H9 (cell line): ENCODE measurements at regions not wholly inside any gene's neighbourhood (a gene's known extent, or its start where the extent isn't known, plus 50 kb on each side); places are given as distances from the start of the nearest gene placed in this dataset.

Experiments
- DNase-seq: peaks from one replicate; pipeline ENCODE4 v3.0.0-alpha.2; 2017
- H2AFZ ChIP-seq: one replicate; pipeline ENCODE4 v1.6.1; 2013; ENCODE audit warnings: mild to moderate bottlenecking, low read length, control low read depth, moderate library complexity
- H2AK5ac ChIP-seq: 2 replicates; pipeline ENCODE4 v1.6.1; 2013; ENCODE audit warnings: low read length, control low read depth, mixed read lengths; ENCODE audit not compliant: insufficient read length
- H2BK120ac ChIP-seq: one replicate; pipeline ENCODE4 v1.6.1; 2013; ENCODE audit warnings: low read depth, mild to moderate bottlenecking, low read length, control low read depth, inconsistent platforms; ENCODE audit not compliant: poor library complexity, severe bottlenecking
- H2BK12ac ChIP-seq: 2 replicates; pipeline ENCODE4 v1.6.1; 2013; ENCODE audit warnings: low read length, control low read depth, mixed read lengths, low read depth; ENCODE audit not compliant: insufficient read length
- H2BK15ac ChIP-seq: 2 replicates; pipeline ENCODE4 v1.6.1; 2013; ENCODE audit warnings: low read depth, low read length, control low read depth
- H2BK20ac ChIP-seq: one replicate; pipeline ENCODE4 v1.6.1; 2013; ENCODE audit warnings: low read depth, mild to moderate bottlenecking, low read length, control low read depth, inconsistent platforms; ENCODE audit not compliant: poor library complexity, severe bottlenecking
- H2BK5ac ChIP-seq: 2 replicates; pipeline ENCODE4 v1.6.1; 2013; ENCODE audit warnings: low read length, control low read depth, mixed read lengths; ENCODE audit not compliant: insufficient read length
- H3K14ac ChIP-seq: 2 replicates; pipeline ENCODE4 v1.6.1; 2013; ENCODE audit warnings: low read length, control low read depth; ENCODE audit not compliant: insufficient read depth
- H3K18ac ChIP-seq: 2 replicates; pipeline ENCODE4 v1.6.1; 2013; ENCODE audit warnings: low read depth, mild to moderate bottlenecking, mixed read lengths, low read length, control low read depth; ENCODE audit not compliant: insufficient read length
- H3K23ac ChIP-seq: 2 replicates; pipeline ENCODE4 v1.6.1; 2013; ENCODE audit warnings: low read length, control low read depth, mixed read lengths, low read depth; ENCODE audit not compliant: insufficient read length
- H3K23me2 ChIP-seq: 2 replicates; pipeline ENCODE4 v1.6.1; 2013; ENCODE audit warnings: low read depth, mild to moderate bottlenecking, mixed read lengths, low read length, control low read depth; ENCODE audit not compliant: insufficient read length, poor library complexity, severe bottlenecking
- H3K27ac ChIP-seq: 2 replicates; pipeline ENCODE4 v1.5.1; 2013; ENCODE audit warnings: low read length, control low read depth, mixed read lengths, low read depth; ENCODE audit not compliant: insufficient read length
- H3K27me3 ChIP-seq: 2 replicates; pipeline ENCODE4 v1.6.1; 2013; ENCODE audit warnings: low read length, control low read depth, inconsistent platforms; ENCODE audit not compliant: insufficient read depth
- H3K4ac ChIP-seq: 2 replicates; pipeline ENCODE4 v1.6.1; 2013; ENCODE audit warnings: low read depth, mild to moderate bottlenecking, control low read depth, inconsistent platforms, low read length, moderate library complexity
- H3K4me1 ChIP-seq: 2 replicates; pipeline ENCODE4 v1.6.1; 2013; ENCODE audit warnings: low read length, control low read depth, inconsistent platforms; ENCODE audit not compliant: insufficient read depth
- H3K4me2 ChIP-seq: 2 replicates; pipeline ENCODE4 v1.6.1; 2013; ENCODE audit warnings: low read length, control low read depth, mixed read lengths; ENCODE audit not compliant: insufficient read length, insufficient read depth
- H3K56ac ChIP-seq: 2 replicates; pipeline ENCODE4 v1.6.1; 2013; ENCODE audit warnings: low read depth, mild to moderate bottlenecking, mixed read lengths, low read length, control low read depth; ENCODE audit not compliant: insufficient read length
- H3K79me1 ChIP-seq: 2 replicates; pipeline ENCODE4 v1.6.1; 2013; ENCODE audit warnings: low read depth, mild to moderate bottlenecking, moderate library complexity, low read length, control low read depth, inconsistent platforms; ENCODE audit not compliant: insufficient read depth, poor library complexity, severe bottlenecking
- H3K79me2 ChIP-seq: 2 replicates; pipeline ENCODE4 v1.6.1; 2013; ENCODE audit warnings: low read length, control low read depth, inconsistent platforms; ENCODE audit not compliant: insufficient read depth
- H3K9ac ChIP-seq: 2 replicates; pipeline ENCODE4 v1.6.1; 2013; ENCODE audit warnings: low read length, control low read depth, mixed read lengths; ENCODE audit not compliant: insufficient read length; ENCODE audit errors: extremely low read depth
- H3K9me3 ChIP-seq: one replicate; pipeline ENCODE4 v1.6.1; 2013; ENCODE audit warnings: low read depth, low read length, inconsistent platforms; ENCODE audit not compliant: control insufficient read depth
- H3T11ph ChIP-seq: one replicate; pipeline ENCODE4 v1.6.1; 2013; ENCODE audit warnings: mild to moderate bottlenecking, low read length, control low read depth, inconsistent platforms
- H4K20me1 ChIP-seq: one replicate; pipeline ENCODE4 v1.6.1; 2013; ENCODE audit not compliant: control insufficient read depth, insufficient read length, insufficient read depth
- H4K5ac ChIP-seq: 2 replicates; pipeline ENCODE4 v1.6.1; 2013; ENCODE audit warnings: low read depth, mild to moderate bottlenecking, mixed read lengths, low read length, control low read depth; ENCODE audit not compliant: insufficient read length
- H4K8ac ChIP-seq: replicated peaks from 2 replicates; pipeline ENCODE4 v1.6.1; 2013; ENCODE audit warnings: low read length, control low read depth, mixed read lengths, low read depth; ENCODE audit not compliant: insufficient read length
- H4K91ac ChIP-seq: 2 replicates; pipeline ENCODE4 v1.6.1; 2013; ENCODE audit warnings: low read depth, mild to moderate bottlenecking, moderate library complexity, mixed read lengths, low read length, control low read depth; ENCODE audit not compliant: insufficient read length
- H3K27ac Mint-ChIP-seq, 3 experiments: 2 replicates in 2 of 3; 3 replicates in 1 of 3; pipeline ENCODE4 v1.8.0; 2020 to 2021; ENCODE audit warnings: mixed read lengths in 3 of 3, mild to moderate bottlenecking in 1 of 3, moderate library complexity in 1 of 3
- H3K27me3 Mint-ChIP-seq: 2 replicates; pipeline ENCODE4 v1.8.0; 2021; ENCODE audit warnings: low read depth, mild to moderate bottlenecking, moderate library complexity, mixed read lengths
- H3K36me3 Mint-ChIP-seq, 3 experiments: 2 replicates in 2 of 3; 3 replicates in 1 of 3; pipeline ENCODE4 v1.8.0; 2020 to 2021; ENCODE audit warnings: low read depth in 3 of 3, mixed read lengths in 3 of 3; ENCODE audit not compliant: insufficient read depth in 1 of 3
- H3K4me1 Mint-ChIP-seq, 2 experiments: 2 replicates each; pipeline ENCODE4 v1.8.0; 2020; ENCODE audit warnings: mixed read lengths in 2 of 2
- H3K4me3 Mint-ChIP-seq, 2 experiments: 2 replicates in 1 of 2; 3 replicates in 1 of 2; pipeline ENCODE4 v1.8.0; 2020 to 2021; ENCODE audit warnings: mild to moderate bottlenecking in 2 of 2, mixed read lengths in 2 of 2, moderate library complexity in 1 of 2
- H3K9me3 Mint-ChIP-seq, 2 experiments: 2 replicates in 1 of 2; 3 replicates in 1 of 2; pipeline ENCODE4 v1.8.0; 2020; ENCODE audit warnings: mild to moderate bottlenecking in 2 of 2, mixed read lengths in 2 of 2, moderate library complexity in 1 of 2
- WGBS: extraction: QIAGEN DNeasy Blood & Tissue Kit; methylation state at CpG from one replicate; pipeline ENCODE4 v1.1.7; 2013; ENCODE audit warnings: missing lambda C conversion rate, low lambda C conversion rate, mixed read lengths; ENCODE audit not compliant: insufficient read length; ENCODE audit errors: extremely low coverage; 5-methylcytosine and 5-hydroxymethylcytosine counted together
- TF ChIP-seq, protein P1 (sequence below): fragments of 200-600 bp; sonication (generic); conservative IDR thresholded peaks from 3 replicates; pipeline ENCODE4 v1.8.0; 2021; ENCODE audit warnings: antibody characterized with exemption, mild to moderate bottlenecking

DNA sequence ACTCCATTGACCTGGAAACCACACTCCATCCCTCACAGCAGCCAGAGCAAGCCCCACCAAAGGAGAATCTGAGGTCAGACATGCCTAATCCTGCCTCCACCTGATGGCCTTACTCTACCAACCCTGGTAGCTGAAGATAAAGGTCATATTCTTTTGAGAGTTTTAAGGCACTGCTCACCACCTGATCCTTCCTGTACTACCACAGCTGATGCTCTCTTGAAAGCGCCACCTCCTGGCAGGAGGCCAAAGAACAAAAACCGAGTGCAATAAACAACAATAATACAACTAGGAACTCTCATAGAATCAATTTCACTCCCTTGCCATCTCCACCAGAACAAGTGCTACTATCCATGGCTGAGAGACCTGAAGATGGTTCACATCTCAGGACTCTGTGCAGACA lies 301.6 kb downstream of the NAF1 start:
- no peak overlapping the region for H4K91ac ChIP-seq
- H3K9ac ChIP-seq = no peak overlapping the region
- TF ChIP-seq, protein P1, sequence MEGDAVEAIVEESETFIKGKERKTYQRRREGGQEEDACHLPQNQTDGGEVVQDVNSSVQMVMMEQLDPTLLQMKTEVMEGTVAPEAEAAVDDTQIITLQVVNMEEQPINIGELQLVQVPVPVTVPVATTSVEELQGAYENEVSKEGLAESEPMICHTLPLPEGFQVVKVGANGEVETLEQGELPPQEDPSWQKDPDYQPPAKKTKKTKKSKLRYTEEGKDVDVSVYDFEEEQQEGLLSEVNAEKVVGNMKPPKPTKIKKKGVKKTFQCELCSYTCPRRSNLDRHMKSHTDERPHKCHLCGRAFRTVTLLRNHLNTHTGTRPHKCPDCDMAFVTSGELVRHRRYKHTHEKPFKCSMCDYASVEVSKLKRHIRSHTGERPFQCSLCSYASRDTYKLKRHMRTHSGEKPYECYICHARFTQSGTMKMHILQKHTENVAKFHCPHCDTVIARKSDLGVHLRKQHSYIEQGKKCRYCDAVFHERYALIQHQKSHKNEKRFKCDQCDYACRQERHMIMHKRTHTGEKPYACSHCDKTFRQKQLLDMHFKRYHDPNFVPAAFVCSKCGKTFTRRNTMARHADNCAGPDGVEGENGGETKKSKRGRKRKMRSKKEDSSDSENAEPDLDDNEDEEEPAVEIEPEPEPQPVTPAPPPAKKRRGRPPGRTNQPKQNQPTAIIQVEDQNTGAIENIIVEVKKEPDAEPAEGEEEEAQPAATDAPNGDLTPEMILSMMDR = peak; percentile 46; the same call in 2 of the 3 replicates
- peaks cover 0 to 5% of the 10 kb centered on the region in 2 experiments; a peak in 1 of 4 replicates for H3K4me1 Mint-ChIP-seq
- H3K9me3 Mint-ChIP-seq = peaks cover 8 to 12% of the 10 kb centered on the region in 2 experiments; a peak in 4 of 5 replicates
- no CpG with 5 or more reads among the region's 2 CpGs for WGBS
- H3K23ac ChIP-seq = no peak overlapping the region
- no peak overlapping the region for H2BK5ac ChIP-seq
- no peak overlapping the region for H2BK15ac ChIP-seq
- no peak overlapping the region for H3K14ac ChIP-seq
- H2BK20ac ChIP-seq = no peak overlapping the region
- no peak overlapping the region for H3K27ac ChIP-seq
- H3K4ac ChIP-seq = no peak overlapping the region
- no peak overlapping the region for H3T11ph ChIP-seq
- H3K4me1 ChIP-seq = no peaks in the 10 kb centered on the region
- no peak overlapping the region for H2AFZ ChIP-seq
- DNase-seq = no peak
- H3K56ac ChIP-seq = no peak overlapping the region
- H3K79me1 ChIP-seq = no peaks in the 10 kb centered on the region
- no peaks in the 10 kb centered on the region for H3K27me3 Mint-ChIP-seq
- no peak overlapping the region for H2BK12ac ChIP-seq
- no peaks in the 10 kb centered on the region for H3K23me2 ChIP-seq
- no peak overlapping the region for H4K5ac ChIP-seq
- H3K27ac Mint-ChIP-seq = peak overlapping the region in 1 of 3 experiments; percentile 40; a peak in 1 of 7 replicates
- no peaks in the 10 kb centered on the region for H4K20me1 ChIP-seq
- no peak overlapping the region for H4K8ac ChIP-seq
- no peak overlapping the region for H2BK120ac ChIP-seq
- no peaks in the 10 kb centered on the region for H3K27me3 ChIP-seq
- H2AK5ac ChIP-seq = no peak overlapping the region
- no peak overlapping the region for H3K4me2 ChIP-seq
- no peaks in the 10 kb centered on the region for H3K9me3 ChIP-seq
- H3K4me3 Mint-ChIP-seq = no peak overlapping the region
- H3K36me3 Mint-ChIP-seq = peaks cover 0 to 25% (median 7%) of the 10 kb centered on the region in 3 experiments; a peak in 4 of 7 replicates
- H3K18ac ChIP-seq = no peak overlapping the region
- H3K79me2 ChIP-seq = no peaks in the 10 kb centered on the region
